ENCODE measurements at regions not wholly inside any gene's neighbourhood (a gene's known extent, or its start where the extent isn't known, plus 50 kb on each side); places are given as distances from the start of the nearest gene placed in this dataset.

- no peak for TF ChIP-seq CTCF (conservative IDR thresholded peaks at IDR 0.05 in 1 of 2, IDR thresholded peaks at IDR 0.05 in 1 of 2; ENCODE audit: low read depth in 1 of 2, low read length in 2 of 2)
- TF ChIP-seq EZH2 (IDR thresholded peaks at IDR 0.05; ENCODE audit: low read length, missing control alignments): no peak
These were observed 144.4 kb downstream of the PCDH18 start for GRCh38 chr4:137387924-137388323.

All from fibroblast of lung (primary cell).